ENCODE measurements at regions not wholly inside any gene's neighbourhood (a gene's known extent, or its start where the extent isn't known, plus 50 kb on each side); places are given as distances from the start of the nearest gene placed in this dataset.

- DNase-seq: no peak
These were observed 167.1 kb upstream of the PACRGL start for GRCh38 chr4:20532871-20533870.

- DNase-seq: no peak
These were observed 161.4 kb upstream of the PACRGL start for GRCh38 chr4:20538905-20539304.

GRCh38 chr4:20543131-20543530 is 157.1 kb upstream of the PACRGL start:
- DNase-seq: no peak

GRCh38 chr4:20544645-20545044 is 155.6 kb upstream of the PACRGL start:
- DNase-seq: no peak

GRCh38 chr4:20552004-20552403 is 148.3 kb upstream of the PACRGL start:
- no peak for DNase-seq

GRCh38 chr4:20554134-20554533 is 146.1 kb upstream of the PACRGL start:
- no peak for DNase-seq

GRCh38 chr4:20565075-20565721 is 135.1 kb upstream of the PACRGL start:
- no peak for DNase-seq

- DNase-seq: no peak
These were observed 129.1 kb upstream of the PACRGL start for GRCh38 chr4:20570981-20571715.

GRCh38 chr4:20572976-20573375 is 127.3 kb upstream of the PACRGL start:
- no peak for DNase-seq

GRCh38 chr4:20574986-20575385 is 125.3 kb upstream of the PACRGL start:
- DNase-seq: no peak

GRCh38 chr4:20575486-20575885 is 124.8 kb upstream of the PACRGL start:
- no peak for DNase-seq

GRCh38 chr4:20576861-20577260 is 123.4 kb upstream of the PACRGL start:
- no peak for DNase-seq

- no peak for DNase-seq
These were observed 122.6 kb upstream of the PACRGL start for GRCh38 chr4:20577702-20578101.

- no peak for DNase-seq
These were observed 119.4 kb upstream of the PACRGL start for GRCh38 chr4:20580907-20581306.

- no peak for DNase-seq
These were observed 110.8 kb upstream of the PACRGL start for GRCh38 chr4:20589436-20589835.

- no peak for DNase-seq
These were observed 109.4 kb upstream of the PACRGL start for GRCh38 chr4:20590849-20591248.

- DNase-seq: no peak
These were observed 108.7 kb upstream of the PACRGL start for GRCh38 chr4:20591571-20591970.

- no peak for DNase-seq
These were observed 108.2 kb upstream of the PACRGL start for GRCh38 chr4:20592013-20592412.

GRCh38 chr4:20592663-20593062 is 107.6 kb upstream of the PACRGL start:
- DNase-seq: no peak

- no peak for DNase-seq
These were observed 101.6 kb upstream of the PACRGL start for GRCh38 chr4:20598626-20599025.

GRCh38 chr4:20603671-20604313 is 96.5 kb upstream of the PACRGL start:
- no peak for DNase-seq

- no peak for DNase-seq
These were observed 87.9 kb upstream of the PACRGL start for GRCh38 chr4:20612313-20612712.

GRCh38 chr4:20614816-20615215 is 85.4 kb upstream of the PACRGL start:
- no peak for DNase-seq
